Thymus (tissue), 11 donors: ENCODE measurements at regions not wholly inside any gene's neighbourhood (a gene's known extent, or its start where the extent isn't known, plus 50 kb on each side); places are given as distances from the start of the nearest gene placed in this dataset.
A peak's percentile ranks its signal among the peaks of the same experiment; 100 is the strongest.
"Not testable (repeated sequence)": the region's sequence is repeated elsewhere in the genome, so short reads cannot be mapped to it uniquely, and the experiment has no call there.

Experiments
- DNase-seq, 9 donors: peaks; one replicate each; pipeline ENCODE4 v3.0.0-alpha.2; 2013; ENCODE audit warnings: low spot score in 9 of 9, low read depth in 6 of 9, missing footprints in 1 of 9
- H3K27ac ChIP-seq, 2 donors: one replicate each; pipeline ENCODE4 v1.5.1; 2013; ENCODE audit warnings: control low read depth in 1 of 2, low read depth in 1 of 2, low read length in 1 of 2, mild to moderate bottlenecking in 1 of 2, moderate library complexity in 1 of 2
- H3K27me3 ChIP-seq, 2 donors: one replicate each; pipeline ENCODE4 v1.5.1; 2013; ENCODE audit warnings: low read length in 1 of 2; ENCODE audit not compliant: control insufficient read depth in 2 of 2, insufficient read depth in 1 of 2
- H3K36me3 ChIP-seq, 2 donors: one replicate each; pipeline ENCODE4 v1.5.1; 2013; ENCODE audit warnings: low read length in 1 of 2, mild to moderate bottlenecking in 1 of 2, moderate library complexity in 1 of 2; ENCODE audit not compliant: control insufficient read depth in 2 of 2, insufficient read depth in 2 of 2
- H3K4me1 ChIP-seq, 2 donors: one replicate each; pipeline ENCODE4 v1.5.1; 2013; ENCODE audit warnings: low read length in 2 of 2; ENCODE audit not compliant: control insufficient read depth in 2 of 2, insufficient read depth in 2 of 2
- H3K4me3 ChIP-seq, 2 donors: one replicate each; pipeline ENCODE4 v1.5.1; 2013; ENCODE audit warnings: low read length in 2 of 2, control low read depth in 1 of 2, mild to moderate bottlenecking in 1 of 2
- H3K9me3 ChIP-seq, 2 donors: one replicate each; pipeline ENCODE4 v1.5.1; 2013; ENCODE audit warnings: low read length in 1 of 2, mild to moderate bottlenecking in 1 of 2; ENCODE audit not compliant: control insufficient read depth in 2 of 2, insufficient read depth in 1 of 2
- WGBS: extraction: QIAGEN DNeasy Blood & Tissue Kit; methylation state at CpG from one replicate; pipeline ENCODE4 v1.1.7; 2013; 5-methylcytosine and 5-hydroxymethylcytosine counted together
- donor health status: healthy.

- DNase-seq, H3K27me3 ChIP-seq, H3K36me3 ChIP-seq, H3K4me1 ChIP-seq, H3K9me3 ChIP-seq, H3K4me3 ChIP-seq: not testable (repeated sequence)
- 64% methylated on average over 4 of the region's 4 CpGs for WGBS
- peak overlapping the region in 1 of 2 donors; percentile 37 for H3K27ac ChIP-seq
Measured at GRCh38 chr17:20521532-20521931, 54.2 kb upstream of the LGALS9B start.

- H3K9me3 ChIP-seq, DNase-seq, H3K4me3 ChIP-seq, H3K36me3 ChIP-seq, H3K27ac ChIP-seq, H3K4me1 ChIP-seq, H3K27me3 ChIP-seq: not testable (repeated sequence)
- WGBS, result 93% methylated on average over 3 of the region's 9 CpGs
Measured at GRCh38 chr17:20518462-20518861, 51.1 kb upstream of the LGALS9B start.

- H3K27me3 ChIP-seq, DNase-seq, H3K4me3 ChIP-seq, H3K36me3 ChIP-seq, H3K9me3 ChIP-seq, H3K27ac ChIP-seq, H3K4me1 ChIP-seq: not testable (repeated sequence)
- WGBS, result 22% methylated on average over 5 of the region's 17 CpGs
Measured at GRCh38 chr17:20517392-20517791, 50.1 kb upstream of the LGALS9B start.
